ENCODE measurements at regions not wholly inside any gene's neighbourhood (a gene's known extent, or its start where the extent isn't known, plus 50 kb on each side); places are given as distances from the start of the nearest gene placed in this dataset.

- Histone ChIP-seq H3K27ac (ENCODE audit: low read length) (no peak overlapping the region), H3K4me3 (ENCODE audit: control insufficient read depth in 1 of 2, extremely low read depth in 1 of 2, low read length in 1 of 2) (no peak overlapping the region), H3K4me1 (ENCODE audit: control insufficient read depth in 1 of 2, extremely low read depth in 1 of 2, insufficient read depth in 2 of 2, low read length in 2 of 2) (no peaks in the 10 kb centered on the region), H3K27me3 (replicated peaks in 1 of 2; ENCODE audit: control insufficient read depth in 2 of 2, extremely low read depth in 1 of 2, insufficient read depth in 2 of 2, low read length in 1 of 2) (no peaks in the 10 kb centered on the region), H3K9me3 (peaks cover 3% of the 10 kb centered on the region), H3K36me3 (ENCODE audit: control insufficient read depth in 2 of 2, extremely low read depth in 1 of 2, insufficient read depth in 1 of 2, low read length in 1 of 2) (no peaks in the 10 kb centered on the region)
- H3K27me3 Mint-ChIP-seq: no peaks in the 10 kb centered on the region
- H3K27ac Mint-ChIP-seq: no peak overlapping the region
- no peaks in the 10 kb centered on the region for H3K36me3 Mint-ChIP-seq
- POLR2A ChIA-PET: no interaction called here
- H3K4me1 Mint-ChIP-seq: no peaks in the 10 kb centered on the region
- CTCF ChIA-PET: no interaction called here
- H3K9me3 Mint-ChIP-seq: peaks cover 3 to 20% (median 7%) of the 10 kb centered on the region in 3 donors
- H3K4me3 Mint-ChIP-seq: no peak overlapping the region
- ATAC-seq (replicated peaks in 1 of 4): no peak
- no peak for DNase-seq
Measured at GRCh38 chr6:22621701-22622100, 52.3 kb downstream of the HDGFL1 start.

GRCh38 chr6:22622351-22622750, 53.0 kb downstream of the HDGFL1 start:
- Mint-ChIP-seq H3K4me1 (no peaks in the 10 kb centered on the region), H3K27ac (no peak overlapping the region), H3K4me3 (no peak overlapping the region), H3K27me3 (no peaks in the 10 kb centered on the region), H3K9me3 (peaks cover 7 to 25% (median 10%) of the 10 kb centered on the region in 3 donors), H3K36me3 (no peaks in the 10 kb centered on the region)
- DNase-seq: no peak
- no peak overlapping the region for H3K27ac ChIP-seq (ENCODE audit: low read length)
- H3K4me1 ChIP-seq (ENCODE audit: control insufficient read depth in 1 of 2, extremely low read depth in 1 of 2, insufficient read depth in 2 of 2, low read length in 2 of 2): no peaks in the 10 kb centered on the region
- no peaks in the 10 kb centered on the region for H3K36me3 ChIP-seq (ENCODE audit: control insufficient read depth in 2 of 2, extremely low read depth in 1 of 2, insufficient read depth in 1 of 2, low read length in 1 of 2)
- H3K4me3 ChIP-seq (ENCODE audit: control insufficient read depth in 1 of 2, extremely low read depth in 1 of 2, low read length in 1 of 2): no peak overlapping the region
- ChIA-PET CTCF (no interaction called here), POLR2A (no interaction called here)
- peaks cover 3% of the 10 kb centered on the region for H3K9me3 ChIP-seq
- no peaks in the 10 kb centered on the region for H3K27me3 ChIP-seq (replicated peaks in 1 of 2; ENCODE audit: control insufficient read depth in 2 of 2, extremely low read depth in 1 of 2, insufficient read depth in 2 of 2, low read length in 1 of 2)
- ATAC-seq (replicated peaks in 1 of 4): no peak

GRCh38 chr6:22622813-22623212, 53.4 kb downstream of the HDGFL1 start:
- H3K4me3 Mint-ChIP-seq: no peak overlapping the region
- ATAC-seq (replicated peaks in 1 of 4): no peak

GRCh38 chr6:22627644-22628043, 58.3 kb downstream of the HDGFL1 start:
- CTCF ChIA-PET: no interaction called here
- H3K36me3 Mint-ChIP-seq: no peaks in the 10 kb centered on the region
- no CpG with 5 or more reads among the region's 2 CpGs for WGBS (ENCODE audit: insufficient coverage)

More at GRCh38 chr6:22622813-22623212, 53.4 kb downstream of the HDGFL1 start:
- Mint-ChIP-seq H3K36me3 (no peaks in the 10 kb centered on the region), H3K4me1 (no peaks in the 10 kb centered on the region), H3K27ac (no peak overlapping the region), H3K27me3 (no peaks in the 10 kb centered on the region), H3K9me3 (peaks cover 7 to 28% (median 14%) of the 10 kb centered on the region in 3 donors)
- Histone ChIP-seq H3K27ac (ENCODE audit: low read length) (no peak overlapping the region), H3K36me3 (ENCODE audit: control insufficient read depth in 2 of 2, extremely low read depth in 1 of 2, insufficient read depth in 1 of 2, low read length in 1 of 2) (no peaks in the 10 kb centered on the region), H3K27me3 (replicated peaks in 1 of 2; ENCODE audit: control insufficient read depth in 2 of 2, extremely low read depth in 1 of 2, insufficient read depth in 2 of 2, low read length in 1 of 2) (no peaks in the 10 kb centered on the region), H3K9me3 (peaks cover 3% of the 10 kb centered on the region), H3K4me1 (ENCODE audit: control insufficient read depth in 1 of 2, extremely low read depth in 1 of 2, insufficient read depth in 2 of 2, low read length in 2 of 2) (no peaks in the 10 kb centered on the region), H3K4me3 (ENCODE audit: control insufficient read depth in 1 of 2, extremely low read depth in 1 of 2, low read length in 1 of 2) (no peak overlapping the region)
- ChIA-PET POLR2A (no interaction called here), CTCF (no interaction called here)
- WGBS (ENCODE audit: insufficient coverage): no CpG with 5 or more reads among the region's 3 CpGs
- DNase-seq: no peak

GRCh38 chr6:22631091-22631490, 61.7 kb downstream of the HDGFL1 start:
- no peaks in the 10 kb centered on the region for H3K27me3 Mint-ChIP-seq
- ATAC-seq (replicated peaks in 1 of 4) (no peak), DNase-seq (no peak)
- WGBS (ENCODE audit: insufficient coverage): no CpG with 5 or more reads among the region's 2 CpGs
- no peaks in the 10 kb centered on the region for H3K4me1 ChIP-seq (ENCODE audit: control insufficient read depth in 1 of 2, extremely low read depth in 1 of 2, insufficient read depth in 2 of 2, low read length in 2 of 2)
- no peak overlapping the region for H3K27ac Mint-ChIP-seq
- H3K27ac ChIP-seq (ENCODE audit: low read length): no peak overlapping the region
- no peaks in the 10 kb centered on the region for H3K36me3 Mint-ChIP-seq
- no peaks in the 10 kb centered on the region for H3K9me3 ChIP-seq
- ChIA-PET POLR2A (no interaction called here), CTCF (no interaction called here)
- H3K27me3 ChIP-seq (replicated peaks in 1 of 2; ENCODE audit: control insufficient read depth in 2 of 2, extremely low read depth in 1 of 2, insufficient read depth in 2 of 2, low read length in 1 of 2): no peaks in the 10 kb centered on the region
- H3K4me3 ChIP-seq (ENCODE audit: control insufficient read depth in 1 of 2, extremely low read depth in 1 of 2, low read length in 1 of 2): no peak overlapping the region
- no peaks in the 10 kb centered on the region for H3K36me3 ChIP-seq (ENCODE audit: control insufficient read depth in 2 of 2, extremely low read depth in 1 of 2, insufficient read depth in 1 of 2, low read length in 1 of 2)
- peaks cover 7 to 28% (median 7%) of the 10 kb centered on the region in 3 donors for H3K9me3 Mint-ChIP-seq
- H3K4me1 Mint-ChIP-seq: no peaks in the 10 kb centered on the region
- H3K4me3 Mint-ChIP-seq: no peak overlapping the region

More at GRCh38 chr6:22627644-22628043, 58.3 kb downstream of the HDGFL1 start:
- Histone ChIP-seq H3K27me3 (replicated peaks in 1 of 2; ENCODE audit: control insufficient read depth in 2 of 2, extremely low read depth in 1 of 2, insufficient read depth in 2 of 2, low read length in 1 of 2) (no peaks in the 10 kb centered on the region), H3K9me3 (no peaks in the 10 kb centered on the region), H3K27ac (ENCODE audit: low read length) (no peak overlapping the region), H3K4me3 (ENCODE audit: control insufficient read depth in 1 of 2, extremely low read depth in 1 of 2, low read length in 1 of 2) (no peak overlapping the region), H3K4me1 (ENCODE audit: control insufficient read depth in 1 of 2, extremely low read depth in 1 of 2, insufficient read depth in 2 of 2, low read length in 2 of 2) (no peaks in the 10 kb centered on the region), H3K36me3 (ENCODE audit: control insufficient read depth in 2 of 2, extremely low read depth in 1 of 2, insufficient read depth in 1 of 2, low read length in 1 of 2) (no peaks in the 10 kb centered on the region)
- no peaks in the 10 kb centered on the region for H3K27me3 Mint-ChIP-seq
- ATAC-seq (replicated peaks in 1 of 4): no peak
- POLR2A ChIA-PET: no interaction called here
- no peak overlapping the region for H3K4me3 Mint-ChIP-seq
- H3K27ac Mint-ChIP-seq: no peak overlapping the region
- no peaks in the 10 kb centered on the region for H3K4me1 Mint-ChIP-seq
- H3K9me3 Mint-ChIP-seq: peaks cover 7 to 25% (median 7%) of the 10 kb centered on the region in 3 donors
- no peak for DNase-seq

GRCh38 chr6:22632581-22633145, 63.3 kb downstream of the HDGFL1 start:
- POLR2A ChIA-PET: no interaction called here
- Mint-ChIP-seq H3K27ac (no peak overlapping the region), H3K4me3 (no peak overlapping the region), H3K4me1 (no peaks in the 10 kb centered on the region), H3K36me3 (no peaks in the 10 kb centered on the region), H3K27me3 (no peaks in the 10 kb centered on the region), H3K9me3 (peaks cover 0 to 19% (median under 1%) of the 10 kb centered on the region in 3 donors)
- H3K9me3 ChIP-seq: no peaks in the 10 kb centered on the region
- no peak overlapping the region for H3K4me3 ChIP-seq (ENCODE audit: control insufficient read depth in 1 of 2, extremely low read depth in 1 of 2, low read length in 1 of 2)
- WGBS (ENCODE audit: insufficient coverage): 100% methylated on average over 1 of the region's 2 CpGs
- no peaks in the 10 kb centered on the region for H3K36me3 ChIP-seq (ENCODE audit: control insufficient read depth in 2 of 2, extremely low read depth in 1 of 2, insufficient read depth in 1 of 2, low read length in 1 of 2)
- ATAC-seq (replicated peaks in 1 of 4) (no peak), DNase-seq (no peak)
- H3K27me3 ChIP-seq (replicated peaks in 1 of 2; ENCODE audit: control insufficient read depth in 2 of 2, extremely low read depth in 1 of 2, insufficient read depth in 2 of 2, low read length in 1 of 2): no peaks in the 10 kb centered on the region
- no peak overlapping the region for H3K27ac ChIP-seq (ENCODE audit: low read length)
- H3K4me1 ChIP-seq (ENCODE audit: control insufficient read depth in 1 of 2, extremely low read depth in 1 of 2, insufficient read depth in 2 of 2, low read length in 2 of 2): no peaks in the 10 kb centered on the region
- CTCF ChIA-PET: no interaction called here

- H3K36me3 Mint-ChIP-seq: no peaks in the 10 kb centered on the region
- DNase-seq (no peak), ATAC-seq (replicated peaks in 1 of 4) (no peak)
- no peaks in the 10 kb centered on the region for H3K9me3 ChIP-seq
- no peaks in the 10 kb centered on the region for H3K27me3 Mint-ChIP-seq
- H3K4me1 ChIP-seq (ENCODE audit: control insufficient read depth in 1 of 2, extremely low read depth in 1 of 2, insufficient read depth in 2 of 2, low read length in 2 of 2): no peaks in the 10 kb centered on the region
- no peaks in the 10 kb centered on the region for H3K4me1 Mint-ChIP-seq
- no peak overlapping the region for H3K27ac Mint-ChIP-seq
- H3K27me3 ChIP-seq (replicated peaks in 1 of 2; ENCODE audit: control insufficient read depth in 2 of 2, extremely low read depth in 1 of 2, insufficient read depth in 2 of 2, low read length in 1 of 2): no peaks in the 10 kb centered on the region
- ChIA-PET POLR2A (no interaction called here), CTCF (no interaction called here)
- WGBS (ENCODE audit: insufficient coverage): no CpG with 5 or more reads among the region's 4 CpGs
- H3K36me3 ChIP-seq (ENCODE audit: control insufficient read depth in 2 of 2, extremely low read depth in 1 of 2, insufficient read depth in 1 of 2, low read length in 1 of 2): no peaks in the 10 kb centered on the region
- H3K9me3 Mint-ChIP-seq: peaks cover 0 to 7% (median 0%) of the 10 kb centered on the region in 3 donors
- no peak overlapping the region for H3K4me3 ChIP-seq (ENCODE audit: control insufficient read depth in 1 of 2, extremely low read depth in 1 of 2, low read length in 1 of 2)
- no peak overlapping the region for H3K27ac ChIP-seq (ENCODE audit: low read length)
- H3K4me3 Mint-ChIP-seq: no peak overlapping the region
Measured at GRCh38 chr6:22636452-22636851, 67.1 kb downstream of the HDGFL1 start.

Data from T-cell (primary cell).